Peyer's patch (tissue), 4 donors: ENCODE measurements at regions not wholly inside any gene's neighbourhood (a gene's known extent, or its start where the extent isn't known, plus 50 kb on each side); places are given as distances from the start of the nearest gene placed in this dataset.
"Not testable (repeated sequence)": the region's sequence is repeated elsewhere in the genome, so short reads cannot be mapped to it uniquely, and the experiment has no call there.

ENCODE experiments used
- POLR2A ChIP-seq, 2 donors: fragments of 450-650 bp; IDR thresholded peaks; one replicate each; pipeline ENCODE4 v1.5.1; 2017; ENCODE audit warnings: antibody characterized with exemption in 2 of 2, mild to moderate bottlenecking in 2 of 2, moderate library complexity in 2 of 2
- TF ChIP-seq, protein P1 (sequence below), 6 experiments: fragments of 450-650 bp in 4 of 6; fragments of 200-600 bp in 2 of 6; sonication (generic) in 1 of 6; IDR thresholded peaks; one replicate each; pipeline ENCODE4 v1.5.1; 2017 to 2019; ENCODE audit warnings: antibody characterized with exemption in 6 of 6, mild to moderate bottlenecking in 3 of 6, moderate library complexity in 1 of 6

DNA sequence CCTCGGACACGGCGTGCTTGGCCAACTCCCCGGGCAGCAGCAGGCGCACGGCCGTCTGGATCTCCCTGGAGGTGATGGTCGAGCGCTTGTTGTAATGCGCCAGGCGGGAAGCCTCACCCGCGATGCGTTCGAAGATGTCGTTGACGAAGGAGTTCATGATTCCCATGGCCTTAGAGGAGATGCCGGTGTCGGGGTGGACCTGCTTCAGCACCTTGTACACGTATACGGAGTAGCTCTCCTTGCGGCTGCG is 101.1 kb upstream of the PRSS16 start:
- TF ChIP-seq, protein P1, sequence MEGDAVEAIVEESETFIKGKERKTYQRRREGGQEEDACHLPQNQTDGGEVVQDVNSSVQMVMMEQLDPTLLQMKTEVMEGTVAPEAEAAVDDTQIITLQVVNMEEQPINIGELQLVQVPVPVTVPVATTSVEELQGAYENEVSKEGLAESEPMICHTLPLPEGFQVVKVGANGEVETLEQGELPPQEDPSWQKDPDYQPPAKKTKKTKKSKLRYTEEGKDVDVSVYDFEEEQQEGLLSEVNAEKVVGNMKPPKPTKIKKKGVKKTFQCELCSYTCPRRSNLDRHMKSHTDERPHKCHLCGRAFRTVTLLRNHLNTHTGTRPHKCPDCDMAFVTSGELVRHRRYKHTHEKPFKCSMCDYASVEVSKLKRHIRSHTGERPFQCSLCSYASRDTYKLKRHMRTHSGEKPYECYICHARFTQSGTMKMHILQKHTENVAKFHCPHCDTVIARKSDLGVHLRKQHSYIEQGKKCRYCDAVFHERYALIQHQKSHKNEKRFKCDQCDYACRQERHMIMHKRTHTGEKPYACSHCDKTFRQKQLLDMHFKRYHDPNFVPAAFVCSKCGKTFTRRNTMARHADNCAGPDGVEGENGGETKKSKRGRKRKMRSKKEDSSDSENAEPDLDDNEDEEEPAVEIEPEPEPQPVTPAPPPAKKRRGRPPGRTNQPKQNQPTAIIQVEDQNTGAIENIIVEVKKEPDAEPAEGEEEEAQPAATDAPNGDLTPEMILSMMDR (IDR thresholded peaks at IDR 0.05), result not testable (repeated sequence)
- TF ChIP-seq POLR2A (IDR thresholded peaks at IDR 0.05), result not testable (repeated sequence)
